Brain pericyte (primary cell): ENCODE measurements at regions not wholly inside any gene's neighbourhood (a gene's known extent, or its start where the extent isn't known, plus 50 kb on each side); places are given as distances from the start of the nearest gene placed in this dataset.
"Not testable (repeated sequence)": the region's sequence is repeated elsewhere in the genome, so short reads cannot be mapped to it uniquely, and the experiment has no call there.

Source experiments
- DNase-seq: peaks from one replicate; pipeline ENCODE4 v3.0.0-alpha.2; 2012; ENCODE audit warnings: low read depth, low spot score

DNA sequence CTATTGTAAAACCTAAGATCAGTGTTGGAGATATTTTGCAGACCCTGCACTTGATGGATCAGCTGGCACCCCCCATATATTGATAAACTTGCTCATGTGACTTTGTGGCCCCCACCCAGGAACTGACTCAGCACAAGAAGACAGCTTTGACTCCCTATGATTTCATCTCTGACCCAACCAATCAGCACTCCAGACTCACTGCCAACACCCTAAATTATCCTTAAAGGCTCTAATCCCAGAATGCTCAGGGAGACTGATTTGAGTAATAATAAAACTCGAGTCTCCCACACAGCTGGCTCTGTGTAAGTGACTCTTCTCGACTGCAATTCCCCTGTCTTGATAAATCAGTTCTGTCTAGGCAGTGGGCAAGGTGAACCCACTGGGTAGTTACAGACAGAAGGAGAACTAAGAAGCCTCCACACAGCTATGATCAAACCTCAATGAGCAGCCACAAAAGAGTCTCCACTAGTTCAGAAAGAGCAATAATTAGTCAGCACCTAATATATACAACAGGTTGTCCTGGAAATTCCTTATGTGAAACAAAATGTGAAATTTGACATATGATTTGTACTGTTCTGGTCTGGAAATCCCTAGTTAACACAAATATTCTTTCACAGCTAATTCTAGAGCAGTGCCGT is 52.2 kb downstream of the ACTL7B start:
- DNase-seq = no peak

GRCh38 chr9:108802967-108803366 is 52.8 kb downstream of the ACTL7B start:
- DNase-seq = no peak

GRCh38 chr9:108801949-108802348 is 53.8 kb downstream of the ACTL7B start:
- no peak for DNase-seq

DNA sequence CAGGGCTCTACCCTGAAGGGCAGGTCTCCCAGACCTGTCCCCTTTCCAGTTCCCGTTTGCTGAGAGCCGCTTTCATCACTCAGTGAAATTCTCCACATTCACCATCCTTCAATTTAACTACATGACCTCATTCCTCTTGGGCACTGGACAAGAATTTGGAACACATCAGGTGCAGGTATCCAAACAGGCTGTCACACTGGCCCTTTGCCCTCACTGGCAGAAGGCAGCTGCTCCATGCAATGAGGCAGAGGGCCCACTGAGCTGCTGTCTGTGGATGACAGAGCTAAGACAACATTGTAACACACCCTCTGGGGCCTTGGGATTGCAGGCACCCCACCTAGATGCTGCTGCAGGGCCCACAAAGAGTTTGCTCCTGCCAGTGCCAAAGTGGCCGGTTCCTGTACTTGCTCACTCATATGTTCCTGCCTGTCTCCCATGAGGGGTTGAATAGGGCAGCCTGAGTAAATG is 55.1 kb downstream of the ACTL7B start:
- no peak for DNase-seq

DNA sequence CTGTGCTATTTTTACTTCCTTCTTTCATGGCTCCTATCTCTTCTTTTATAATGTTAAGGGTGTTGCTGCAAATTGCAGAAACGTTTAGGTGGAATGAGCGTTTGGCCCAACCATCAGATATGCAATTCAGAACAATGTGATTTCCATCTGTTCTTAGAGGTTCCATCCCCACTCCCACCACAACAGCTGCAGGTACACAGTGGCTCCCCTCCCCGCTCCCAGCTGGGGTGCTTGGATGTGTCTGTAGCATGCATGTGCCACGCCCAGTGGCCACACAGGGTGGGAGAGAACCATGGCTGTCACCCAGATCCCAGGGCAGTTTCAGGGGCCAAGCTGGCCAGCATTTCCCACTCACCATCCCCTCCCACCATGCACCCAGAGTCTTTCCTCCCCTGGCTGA is 62.2 kb downstream of the ACTL7B start:
- DNase-seq = no peak

- no peak for DNase-seq
These were observed 66.0 kb downstream of the ACTL7B start for GRCh38 chr9:108789742-108790141.

- DNase-seq = no peak
These were observed 68.1 kb downstream of the ACTL7B start for GRCh38 chr9:108787690-108788048.

- DNase-seq = no peak
These were observed 68.7 kb downstream of the ACTL7B start for GRCh38 chr9:108786901-108787689.

GRCh38 chr9:108786322-108786721 is 69.5 kb downstream of the ACTL7B start:
- no peak for DNase-seq

DNA sequence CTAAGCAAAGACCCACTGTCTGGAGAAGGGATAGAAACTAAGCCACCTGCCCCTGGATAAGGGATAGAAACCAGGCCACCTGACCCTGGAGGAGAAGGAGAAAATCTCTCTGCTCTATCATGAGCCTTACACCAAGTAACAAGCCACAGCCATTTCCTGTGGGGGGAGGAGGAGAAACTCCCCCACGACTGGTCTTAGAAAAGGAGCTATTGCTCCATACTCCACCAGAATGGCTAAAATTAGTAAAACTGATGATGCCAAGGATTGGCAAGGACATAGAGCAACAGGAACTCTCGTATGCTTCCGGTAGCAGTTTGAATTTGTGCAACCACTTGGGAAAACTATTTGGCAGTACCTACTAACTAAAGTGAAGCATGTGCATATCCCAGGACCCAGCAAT is 70.8 kb downstream of the ACTL7B start:
- DNase-seq = no peak

- no peak for DNase-seq
These were observed 71.9 kb downstream of the ACTL7B start for GRCh38 chr9:108783731-108784495.

- no peak for DNase-seq
These were observed 72.5 kb downstream of the ACTL7B start for GRCh38 chr9:108783326-108783725.

DNA sequence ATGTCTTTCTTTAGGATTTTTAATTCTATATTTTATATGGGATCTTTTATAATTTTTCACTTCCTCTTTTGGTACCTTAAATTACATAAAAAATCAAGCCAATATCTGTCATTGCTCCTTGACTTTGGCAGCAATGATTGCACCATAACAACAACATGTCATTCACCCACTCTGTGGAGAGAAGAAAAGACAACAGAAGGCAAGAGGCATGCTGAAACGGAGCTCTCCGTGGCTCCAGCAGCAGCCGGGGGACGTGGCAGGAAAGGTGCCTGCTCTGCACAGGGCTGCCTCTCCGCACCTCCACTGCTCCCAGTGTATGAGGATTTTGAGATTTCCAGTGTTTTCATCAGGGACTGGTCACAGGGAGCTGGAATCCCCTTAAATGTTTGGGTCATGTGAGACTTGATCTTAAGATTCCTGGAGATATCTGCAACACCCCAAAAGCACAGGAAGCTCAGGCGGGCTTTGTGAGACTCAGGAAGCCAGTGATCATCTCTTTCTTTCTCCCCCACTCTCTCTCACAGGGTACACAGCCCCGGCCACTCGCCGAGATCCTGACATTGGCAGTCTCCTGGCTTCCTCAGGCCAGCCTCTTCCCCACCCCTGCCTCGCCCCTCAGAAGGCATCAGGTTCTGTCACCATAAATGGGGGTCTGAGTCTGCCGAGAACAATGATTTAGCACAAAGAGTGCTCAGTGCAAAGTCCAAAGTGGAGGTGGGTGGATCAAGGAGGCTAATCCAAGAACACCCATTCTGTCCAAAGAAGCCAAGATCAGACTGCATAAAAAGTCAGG is 74.6 kb downstream of the ACTL7B start:
- no peak for DNase-seq

GRCh38 chr9:108779551-108780325 is 76.0 kb downstream of the ACTL7B start:
- no peak for DNase-seq

GRCh38 chr9:108776920-108777639 is 78.7 kb downstream of the ACTL7B start:
- no peak for DNase-seq

GRCh38 chr9:108775901-108776306 is 79.9 kb downstream of the ACTL7B start:
- DNase-seq = no peak

- DNase-seq = not testable (repeated sequence)
These were observed 81.7 kb downstream of the ACTL7B start for GRCh38 chr9:108774088-108774487.

- no peak for DNase-seq
These were observed 83.4 kb downstream of the ACTL7B start for GRCh38 chr9:108772301-108772894.

- no peak for DNase-seq
These were observed 87.0 kb downstream of the ACTL7B start for GRCh38 chr9:108768744-108769143.

GRCh38 chr9:108766626-108767161 is 89.1 kb downstream of the ACTL7B start:
- DNase-seq = no peak
